Liver (tissue), 8 donors: ENCODE measurements at regions not wholly inside any gene's neighbourhood (a gene's known extent, or its start where the extent isn't known, plus 50 kb on each side); places are given as distances from the start of the nearest gene placed in this dataset.

Experiments used
- DNase-seq: peaks from one replicate; pipeline ENCODE4 v3.0.0-alpha.2; 2017; ENCODE audit warnings: low spot score
- H3K27ac ChIP-seq, 2 donors: one replicate each; pipeline ENCODE4 v1.7.0; 2013; ENCODE audit warnings: inconsistent platforms in 2 of 2, low read length in 2 of 2, control low read depth in 1 of 2, low read depth in 1 of 2, mild to moderate bottlenecking in 1 of 2
- H3K27me3 ChIP-seq, 4 donors: one replicate each; pipeline versions ENCODE4 v1.6.1 to v1.7.0; 2013; ENCODE audit warnings: low read length in 3 of 4, inconsistent platforms in 1 of 4, mild to moderate bottlenecking in 1 of 4, moderate library complexity in 1 of 4; ENCODE audit not compliant: control insufficient read depth in 4 of 4, insufficient read depth in 4 of 4
- H3K36me3 ChIP-seq, 4 donors: one replicate each; pipeline versions ENCODE4 v1.6.1 to v1.7.0; 2013; ENCODE audit warnings: low read length in 3 of 4, mild to moderate bottlenecking in 3 of 4, low read depth in 1 of 4, moderate library complexity in 1 of 4; ENCODE audit not compliant: control insufficient read depth in 4 of 4, insufficient read depth in 3 of 4
- H3K4me1 ChIP-seq, 4 donors: one replicate each; pipeline versions ENCODE4 v1.6.1 to v1.7.0; 2013; ENCODE audit warnings: low read length in 3 of 4, mild to moderate bottlenecking in 3 of 4, moderate library complexity in 1 of 4; ENCODE audit not compliant: control insufficient read depth in 4 of 4, insufficient read depth in 4 of 4
- H3K4me3 ChIP-seq, 3 donors: one replicate each; pipeline versions ENCODE4 v1.6.1 to v1.7.0; 2013; ENCODE audit warnings: low read length in 3 of 3, control low read depth in 1 of 3, low read depth in 1 of 3, mild to moderate bottlenecking in 1 of 3
- H3K9ac ChIP-seq, 2 donors: one replicate each; pipeline ENCODE4 v1.7.0; 2013; ENCODE audit warnings: low read length in 2 of 2, mild to moderate bottlenecking in 2 of 2, moderate library complexity in 2 of 2, control low read depth in 1 of 2, low read depth in 1 of 2
- H3K9me3 ChIP-seq, 4 donors: one replicate each; pipeline versions ENCODE4 v1.6.1 to v1.7.0; 2013; ENCODE audit warnings: low read length in 3 of 4; ENCODE audit not compliant: control insufficient read depth in 4 of 4
- ATF3 ChIP-seq: IDR thresholded peaks from 2 replicates; pipeline ENCODE4 v1.6.1; 2016; ENCODE audit warnings: antibody characterized with exemption
- CTCF ChIP-seq: fragments of 150-350 bp; IDR thresholded peaks from 2 replicates; pipeline ENCODE4 v1.5.1; 2017; ENCODE audit warnings: improper control_type of control experiment, low read depth, low read length; ENCODE audit not compliant: missing input control
- EGR1 ChIP-seq, 2 donors: IDR thresholded peaks; 2 replicates each; pipeline ENCODE4 v1.6.1; 2016 to 2018; ENCODE audit warnings: antibody characterized with exemption in 2 of 2, low read depth in 2 of 2
- FOXA1 ChIP-seq: IDR thresholded peaks from 2 replicates; pipeline ENCODE4 v1.6.1; 2016; ENCODE audit warnings: antibody characterized with exemption
- GABPA ChIP-seq, 2 donors: IDR thresholded peaks in 1 of 2; conservative IDR thresholded peaks in 1 of 2; 2 replicates each; pipeline ENCODE4 v1.6.1; 2016; ENCODE audit warnings: antibody characterized with exemption in 2 of 2, mild to moderate bottlenecking in 1 of 2, moderate library complexity in 1 of 2
- HNF4A ChIP-seq, 2 donors: conservative IDR thresholded peaks; 2 replicates each; pipeline ENCODE4 v1.6.1; 2016; ENCODE audit warnings: antibody characterized with exemption in 2 of 2, mild to moderate bottlenecking in 2 of 2
- HNF4G ChIP-seq: IDR thresholded peaks from 2 replicates; pipeline ENCODE4 v1.6.1; 2016; ENCODE audit warnings: antibody characterized with exemption
- MAX ChIP-seq: IDR thresholded peaks from 2 replicates; pipeline ENCODE4 v1.6.1; 2016; ENCODE audit warnings: antibody characterized with exemption
- NR2F2 ChIP-seq: IDR thresholded peaks from 2 replicates; pipeline ENCODE4 v1.6.1; 2016; ENCODE audit warnings: antibody characterized with exemption
- RAD21 ChIP-seq, 2 donors: IDR thresholded peaks; 2 replicates each; pipeline ENCODE4 v1.6.1; 2016; ENCODE audit warnings: antibody characterized with exemption in 2 of 2, mild to moderate bottlenecking in 2 of 2
- REST ChIP-seq: IDR thresholded peaks from 2 replicates; pipeline ENCODE4 v1.6.1; 2016; ENCODE audit warnings: antibody characterized with exemption, mild to moderate bottlenecking
- RXRA ChIP-seq, 2 donors: IDR thresholded peaks; 2 replicates each; pipeline ENCODE4 v1.6.1; 2017 to 2018; ENCODE audit warnings: antibody characterized with exemption in 2 of 2, mild to moderate bottlenecking in 1 of 2
- SP1 ChIP-seq: IDR thresholded peaks from 2 replicates; pipeline ENCODE4 v1.6.1; 2018; ENCODE audit warnings: antibody characterized with exemption, mild to moderate bottlenecking
- TAF1 ChIP-seq: conservative IDR thresholded peaks from 2 replicates; pipeline ENCODE4 v1.6.1; 2016; ENCODE audit warnings: antibody characterized with exemption, mild to moderate bottlenecking
- WGBS: extraction: QIAGEN DNeasy Blood & Tissue Kit; methylation state at CpG from one replicate; pipeline ENCODE4 v1.1.7; 2013; 5-methylcytosine and 5-hydroxymethylcytosine counted together
- TF ChIP-seq, protein P1 (sequence below): IDR thresholded peaks from 2 replicates; pipeline ENCODE4 v1.6.1; 2016; ENCODE audit warnings: antibody characterized with exemption
- donor health status: healthy.
- donor health status: healthy.
- donor health status: healthy.
- donor health status: healthy.
- donor health status: healthy.

DNA sequence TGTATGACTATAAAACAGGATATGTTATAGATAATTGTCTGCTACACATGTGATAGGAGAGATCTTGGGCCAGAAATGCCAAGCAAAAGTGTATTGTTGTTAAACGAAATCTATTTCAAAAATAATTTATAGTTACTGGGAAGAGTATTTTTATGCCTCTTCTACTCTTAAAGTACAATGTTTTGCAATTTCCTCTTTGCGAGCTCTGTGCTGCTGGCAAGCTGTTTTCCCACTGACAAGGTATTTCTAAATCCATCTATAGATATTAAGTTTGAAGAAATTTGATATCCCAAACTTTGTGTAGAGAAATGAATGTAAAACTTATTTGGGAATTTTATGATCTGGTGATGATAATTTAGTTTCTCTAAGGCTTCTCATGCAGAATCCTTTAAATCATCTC is 63.3 kb upstream of the PTGFR start (continued):
- TF ChIP-seq REST = no peak
- no peak for TF ChIP-seq SP1

DNA sequence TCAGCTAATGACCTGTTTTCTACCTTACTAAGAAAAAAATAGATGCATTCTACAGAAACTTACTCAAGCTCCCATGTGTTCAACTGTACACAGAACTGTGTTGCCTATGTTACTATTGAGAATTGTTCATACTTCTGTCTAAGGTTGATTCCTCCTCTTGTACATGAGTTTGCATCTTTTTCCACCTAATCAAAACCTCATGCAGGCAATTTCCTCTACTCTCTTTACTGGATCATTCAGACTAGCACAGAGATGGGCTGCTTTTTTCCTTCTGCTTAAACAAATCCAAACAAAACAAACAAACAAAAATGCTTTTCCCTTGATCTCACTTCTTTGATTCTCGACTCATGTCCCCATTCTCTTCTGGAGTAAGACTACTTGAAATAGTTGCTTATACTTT is 58.8 kb upstream of the PTGFR start:
- Histone ChIP-seq H3K27ac (no peak overlapping the region), H3K9ac (no peak overlapping the region), H3K4me1 (no peaks in the 10 kb centered on the region), H3K36me3 (no peaks in the 10 kb centered on the region), H3K27me3 (no peaks in the 10 kb centered on the region), H3K9me3 (no peaks in the 10 kb centered on the region), H3K4me3 (no peak overlapping the region)
- no peak for DNase-seq
- no peak for TF ChIP-seq RAD21 (IDR thresholded peaks at IDR 0.05)
- TF ChIP-seq, protein P1, sequence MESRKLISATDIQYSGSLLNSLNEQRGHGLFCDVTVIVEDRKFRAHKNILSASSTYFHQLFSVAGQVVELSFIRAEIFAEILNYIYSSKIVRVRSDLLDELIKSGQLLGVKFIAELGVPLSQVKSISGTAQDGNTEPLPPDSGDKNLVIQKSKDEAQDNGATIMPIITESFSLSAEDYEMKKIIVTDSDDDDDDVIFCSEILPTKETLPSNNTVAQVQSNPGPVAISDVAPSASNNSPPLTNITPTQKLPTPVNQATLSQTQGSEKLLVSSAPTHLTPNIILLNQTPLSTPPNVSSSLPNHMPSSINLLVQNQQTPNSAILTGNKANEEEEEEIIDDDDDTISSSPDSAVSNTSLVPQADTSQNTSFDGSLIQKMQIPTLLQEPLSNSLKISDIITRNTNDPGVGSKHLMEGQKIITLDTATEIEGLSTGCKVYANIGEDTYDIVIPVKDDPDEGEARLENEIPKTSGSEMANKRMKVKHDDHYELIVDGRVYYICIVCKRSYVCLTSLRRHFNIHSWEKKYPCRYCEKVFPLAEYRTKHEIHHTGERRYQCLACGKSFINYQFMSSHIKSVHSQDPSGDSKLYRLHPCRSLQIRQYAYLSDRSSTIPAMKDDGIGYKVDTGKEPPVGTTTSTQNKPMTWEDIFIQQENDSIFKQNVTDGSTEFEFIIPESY = no peak
- no peak for TF ChIP-seq CTCF
- TF ChIP-seq TAF1 = no peak
- 63% methylated on average over 1 of the region's 1 CpG for WGBS

GRCh38 chr1:78434351-78434750 is 56.4 kb upstream of the PTGFR start:
- 81% methylated on average over 2 of the region's 2 CpGs for WGBS
- no peak overlapping the region for H3K4me3 ChIP-seq
- H3K36me3 ChIP-seq = no peaks in the 10 kb centered on the region
- H3K27ac ChIP-seq = no peak overlapping the region
- DNase-seq = no peak
- no peaks in the 10 kb centered on the region for H3K4me1 ChIP-seq
- no peak overlapping the region for H3K9ac ChIP-seq
- no peaks in the 10 kb centered on the region for H3K9me3 ChIP-seq
- no peaks in the 10 kb centered on the region for H3K27me3 ChIP-seq
- TF ChIP-seq NR2F2 (no peak), FOXA1 (no peak), HNF4G (no peak), MAX (no peak), RXRA (IDR thresholded peaks at IDR 0.05) (no peak), HNF4A (conservative IDR thresholded peaks at IDR 0.05) (no peak), EGR1 (IDR thresholded peaks at IDR 0.05; ENCODE audit: low read depth in 2 of 2) (no peak), GABPA (IDR thresholded peaks at IDR 0.05 in 1 of 2, conservative IDR thresholded peaks at IDR 0.05 in 1 of 2) (no peak), TAF1 (no peak), ATF3 (no peak), CTCF (no peak)
- TF ChIP-seq, protein P1 = no peak
